Keratinocyte (primary cell): ENCODE measurements at regions not wholly inside any gene's neighbourhood (a gene's known extent, or its start where the extent isn't known, plus 50 kb on each side); places are given as distances from the start of the nearest gene placed in this dataset.

Experiments used
- EZH2 ChIP-seq: IDR thresholded peaks from one replicate; pipeline ENCODE4 v1.6.1; 2012; ENCODE audit warnings: inconsistent platforms, mild to moderate bottlenecking, low read length, moderate library complexity
- TF ChIP-seq, protein P1 (sequence below), 3 experiments: IDR thresholded peaks in 1 of 3; conservative IDR thresholded peaks in 1 of 3; optimal IDR thresholded peaks in 1 of 3; 2 replicates in 2 of 3; 3 replicates in 1 of 3; pipeline versions ENCODE3 to v1.5.1; 2011; ENCODE audit warnings: low read length in 3 of 3, mild to moderate bottlenecking in 3 of 3, moderate library complexity in 2 of 3, control low read depth in 1 of 3, inconsistent platforms in 1 of 3; ENCODE audit not compliant: insufficient read depth in 2 of 3; ENCODE audit errors: extremely low read depth in 1 of 3

DNA sequence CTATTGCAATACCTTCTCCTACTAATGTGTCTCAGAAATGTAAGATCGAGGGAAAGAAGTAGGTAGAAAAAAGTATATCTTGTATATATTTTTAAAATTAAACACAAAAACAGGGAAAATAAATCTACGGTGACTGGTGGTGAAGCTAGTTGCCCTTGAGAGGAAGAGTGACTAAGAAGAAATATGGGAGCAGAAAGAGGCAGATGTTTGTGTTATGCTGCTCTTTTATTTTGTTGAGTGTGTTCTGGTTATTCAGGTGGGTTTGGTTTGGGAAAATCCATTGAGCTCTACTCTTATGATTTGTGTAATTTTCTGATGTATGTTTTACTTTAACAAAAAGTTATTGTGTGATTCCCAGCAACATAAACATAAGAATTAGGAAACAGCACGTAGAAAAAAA, 444.9 kb upstream of the B3GALT2 start:
- TF ChIP-seq, protein P1, sequence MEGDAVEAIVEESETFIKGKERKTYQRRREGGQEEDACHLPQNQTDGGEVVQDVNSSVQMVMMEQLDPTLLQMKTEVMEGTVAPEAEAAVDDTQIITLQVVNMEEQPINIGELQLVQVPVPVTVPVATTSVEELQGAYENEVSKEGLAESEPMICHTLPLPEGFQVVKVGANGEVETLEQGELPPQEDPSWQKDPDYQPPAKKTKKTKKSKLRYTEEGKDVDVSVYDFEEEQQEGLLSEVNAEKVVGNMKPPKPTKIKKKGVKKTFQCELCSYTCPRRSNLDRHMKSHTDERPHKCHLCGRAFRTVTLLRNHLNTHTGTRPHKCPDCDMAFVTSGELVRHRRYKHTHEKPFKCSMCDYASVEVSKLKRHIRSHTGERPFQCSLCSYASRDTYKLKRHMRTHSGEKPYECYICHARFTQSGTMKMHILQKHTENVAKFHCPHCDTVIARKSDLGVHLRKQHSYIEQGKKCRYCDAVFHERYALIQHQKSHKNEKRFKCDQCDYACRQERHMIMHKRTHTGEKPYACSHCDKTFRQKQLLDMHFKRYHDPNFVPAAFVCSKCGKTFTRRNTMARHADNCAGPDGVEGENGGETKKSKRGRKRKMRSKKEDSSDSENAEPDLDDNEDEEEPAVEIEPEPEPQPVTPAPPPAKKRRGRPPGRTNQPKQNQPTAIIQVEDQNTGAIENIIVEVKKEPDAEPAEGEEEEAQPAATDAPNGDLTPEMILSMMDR (optimal IDR thresholded peaks at IDR 0.05 in 1 of 3, IDR thresholded peaks at IDR 0.05 in 1 of 3, conservative IDR thresholded peaks at IDR 0.05 in 1 of 3; ENCODE audit: extremely low read depth in 1 of 3, insufficient read depth in 2 of 3, low read length in 3 of 3), result no peak
- TF ChIP-seq EZH2, result no peak
